ENCODE measurements at regions not wholly inside any gene's neighbourhood (a gene's known extent, or its start where the extent isn't known, plus 50 kb on each side); places are given as distances from the start of the nearest gene placed in this dataset.

DNA sequence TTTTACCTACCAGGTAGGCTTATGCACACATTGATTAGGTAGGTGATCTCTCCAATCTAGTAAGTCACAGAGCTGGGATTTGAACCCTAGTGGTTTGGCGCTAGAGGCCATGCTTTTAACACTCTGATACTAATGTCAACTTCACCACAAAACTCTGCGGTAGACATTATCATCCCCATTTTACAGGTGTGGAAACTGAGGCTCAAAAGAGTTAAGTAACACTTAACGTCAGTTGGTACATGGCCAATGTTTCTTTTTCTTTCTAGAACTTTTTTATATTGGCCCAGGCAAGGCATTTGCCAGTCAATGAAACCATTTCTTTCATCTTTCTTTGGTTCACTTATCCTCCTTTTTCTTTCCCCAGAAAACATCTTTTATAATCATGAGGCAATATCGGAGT, 95.9 kb upstream of the KIF26B start:
- TF ChIP-seq SP1 (CRISPR knock-in tag; conservative IDR thresholded peaks at IDR 0.05) (no peak), RELA (CRISPR knock-in tag; IDR thresholded peaks at IDR 0.05; ENCODE audit: borderline replicate concordance) (no peak), TCF7 (CRISPR knock-in tag; IDR thresholded peaks at IDR 0.05; ENCODE audit: low read depth) (no peak), NFYB (CRISPR knock-in tag; conservative IDR thresholded peaks at IDR 0.05; ENCODE audit: low read depth) (no peak), NR3C1 (CRISPR knock-in tag; conservative IDR thresholded peaks at IDR 0.05; ENCODE audit: low read depth) (no peak)
- TF ChIP-seq, protein P1, sequence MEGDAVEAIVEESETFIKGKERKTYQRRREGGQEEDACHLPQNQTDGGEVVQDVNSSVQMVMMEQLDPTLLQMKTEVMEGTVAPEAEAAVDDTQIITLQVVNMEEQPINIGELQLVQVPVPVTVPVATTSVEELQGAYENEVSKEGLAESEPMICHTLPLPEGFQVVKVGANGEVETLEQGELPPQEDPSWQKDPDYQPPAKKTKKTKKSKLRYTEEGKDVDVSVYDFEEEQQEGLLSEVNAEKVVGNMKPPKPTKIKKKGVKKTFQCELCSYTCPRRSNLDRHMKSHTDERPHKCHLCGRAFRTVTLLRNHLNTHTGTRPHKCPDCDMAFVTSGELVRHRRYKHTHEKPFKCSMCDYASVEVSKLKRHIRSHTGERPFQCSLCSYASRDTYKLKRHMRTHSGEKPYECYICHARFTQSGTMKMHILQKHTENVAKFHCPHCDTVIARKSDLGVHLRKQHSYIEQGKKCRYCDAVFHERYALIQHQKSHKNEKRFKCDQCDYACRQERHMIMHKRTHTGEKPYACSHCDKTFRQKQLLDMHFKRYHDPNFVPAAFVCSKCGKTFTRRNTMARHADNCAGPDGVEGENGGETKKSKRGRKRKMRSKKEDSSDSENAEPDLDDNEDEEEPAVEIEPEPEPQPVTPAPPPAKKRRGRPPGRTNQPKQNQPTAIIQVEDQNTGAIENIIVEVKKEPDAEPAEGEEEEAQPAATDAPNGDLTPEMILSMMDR (IDR thresholded peaks at IDR 0.05): no peak
- TF ChIP-seq, protein P2, sequence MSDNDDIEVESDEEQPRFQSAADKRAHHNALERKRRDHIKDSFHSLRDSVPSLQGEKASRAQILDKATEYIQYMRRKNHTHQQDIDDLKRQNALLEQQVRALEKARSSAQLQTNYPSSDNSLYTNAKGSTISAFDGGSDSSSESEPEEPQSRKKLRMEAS (CRISPR knock-in tag; IDR thresholded peaks at IDR 0.05): no peak
- TF ChIP-seq, protein P3, sequence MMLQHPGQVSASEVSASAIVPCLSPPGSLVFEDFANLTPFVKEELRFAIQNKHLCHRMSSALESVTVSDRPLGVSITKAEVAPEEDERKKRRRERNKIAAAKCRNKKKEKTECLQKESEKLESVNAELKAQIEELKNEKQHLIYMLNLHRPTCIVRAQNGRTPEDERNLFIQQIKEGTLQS (CRISPR knock-in tag; conservative IDR thresholded peaks at IDR 0.05): no peak
- TF ChIP-seq, protein P4, sequence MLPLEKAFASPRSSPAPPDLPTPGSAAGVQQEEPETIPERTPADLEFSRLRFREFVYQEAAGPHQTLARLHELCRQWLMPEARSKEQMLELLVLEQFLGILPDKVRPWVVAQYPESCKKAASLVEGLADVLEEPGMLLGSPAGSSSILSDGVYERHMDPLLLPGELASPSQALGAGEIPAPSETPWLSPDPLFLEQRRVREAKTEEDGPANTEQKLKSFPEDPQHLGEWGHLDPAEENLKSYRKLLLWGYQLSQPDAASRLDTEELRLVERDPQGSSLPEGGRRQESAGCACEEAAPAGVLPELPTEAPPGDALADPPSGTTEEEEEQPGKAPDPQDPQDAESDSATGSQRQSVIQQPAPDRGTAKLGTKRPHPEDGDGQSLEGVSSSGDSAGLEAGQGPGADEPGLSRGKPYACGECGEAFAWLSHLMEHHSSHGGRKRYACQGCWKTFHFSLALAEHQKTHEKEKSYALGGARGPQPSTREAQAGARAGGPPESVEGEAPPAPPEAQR (CRISPR knock-in tag; IDR thresholded peaks at IDR 0.05): no peak
- TF ChIP-seq, protein P5, sequence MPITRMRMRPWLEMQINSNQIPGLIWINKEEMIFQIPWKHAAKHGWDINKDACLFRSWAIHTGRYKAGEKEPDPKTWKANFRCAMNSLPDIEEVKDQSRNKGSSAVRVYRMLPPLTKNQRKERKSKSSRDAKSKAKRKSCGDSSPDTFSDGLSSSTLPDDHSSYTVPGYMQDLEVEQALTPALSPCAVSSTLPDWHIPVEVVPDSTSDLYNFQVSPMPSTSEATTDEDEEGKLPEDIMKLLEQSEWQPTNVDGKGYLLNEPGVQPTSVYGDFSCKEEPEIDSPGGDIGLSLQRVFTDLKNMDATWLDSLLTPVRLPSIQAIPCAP (CRISPR knock-in tag; IDR thresholded peaks at IDR 0.05): no peak
